PC-3 (cell line): ENCODE measurements at regions not wholly inside any gene's neighbourhood (a gene's known extent, or its start where the extent isn't known, plus 50 kb on each side); places are given as distances from the start of the nearest gene placed in this dataset.

Source experiments
- ATAC-seq: fragments of 200-7000 bp; cut with Tn5 transposase; 2 replicates; pipeline ENCODE4 v1.9.1; 2020; ENCODE audit warnings: mild to moderate bottlenecking, moderate library complexity
- BruUV-seq: library from RNA; stranded (reverse); fragments of 400-500 nt; replicated peaks from 2 replicates; lab custom pipeline; 2021; lab: Mats Ljungman, UMichigan
- CTCF ChIA-PET: fragments of 300-600 bp; sonication (Branson Sonifier 250); formaldehyde crosslinking; loops from one replicate; lab custom pipeline; 2022; ENCODE audit warnings: antibody characterized with exemption; lab: Charles Lee
- POLR2A ChIA-PET: fragments of 300-600 bp; sonication (Branson Sonifier 250); formaldehyde crosslinking; loops from one replicate; lab custom pipeline; 2022; ENCODE audit warnings: antibody characterized with exemption; ENCODE audit not compliant: unreplicated experiment; lab: Charles Lee
- DNase-seq: peaks from one replicate; pipeline ENCODE4 v3.0.0-alpha.2; 2015
- H2AFZ ChIP-seq: fragments of 300-600 bp; sonication (generic); 2 replicates; pipeline ENCODE4 v1.6.0; 2016; ENCODE audit warnings: antibody characterized with exemption, low read length
- H3F3A ChIP-seq: fragments of 300-600 bp; sonication (generic); one replicate; pipeline ENCODE4 v1.6.0; 2017; ENCODE audit warnings: antibody characterized with exemption, low read length, control low read depth, mild to moderate bottlenecking; ENCODE audit not compliant: unreplicated experiment
- H3K27ac ChIP-seq: fragments of 300-600 bp; sonication (generic); 2 replicates; pipeline ENCODE4 v1.5.1; 2016; ENCODE audit warnings: mild to moderate bottlenecking, low read length
- H3K27me3 ChIP-seq: fragments of 300-600 bp; sonication (generic); 2 replicates; pipeline ENCODE4 v1.6.1; 2016; ENCODE audit warnings: low read length, mixed read lengths
- H3K36me3 ChIP-seq: fragments of 300-600 bp; sonication (generic); 2 replicates; pipeline ENCODE4 v1.6.1; 2016; ENCODE audit warnings: low read depth, mixed run types, low read length, mixed read lengths
- H3K4me1 ChIP-seq: fragments of 300-600 bp; sonication (generic); 2 replicates; pipeline ENCODE4 v1.5.1; 2016; ENCODE audit warnings: low read length; ENCODE audit not compliant: insufficient read depth
- H3K4me2 ChIP-seq: fragments of 300-600 bp; sonication (generic); 2 replicates; pipeline ENCODE4 v1.6.0; 2016; ENCODE audit warnings: low read length
- H3K4me3 ChIP-seq: fragments of 300-600 bp; sonication (generic); 2 replicates; pipeline ENCODE4 v1.5.1; 2016; ENCODE audit warnings: mild to moderate bottlenecking, low read length, mixed read lengths
- H3K79me2 ChIP-seq: fragments of 300-600 bp; sonication (generic); 2 replicates; pipeline ENCODE4 v1.6.1; 2017; ENCODE audit warnings: low read length, mixed read lengths
- H3K9ac ChIP-seq: fragments of 300-600 bp; sonication (generic); 2 replicates; pipeline ENCODE4 v1.6.0; 2016; ENCODE audit warnings: mild to moderate bottlenecking, low read length
- H3K9me2 ChIP-seq: fragments of 300-600 bp; sonication (generic); replicated peaks from 2 replicates; pipeline ENCODE4 v1.6.1; 2016; ENCODE audit warnings: mixed run types, low read length, mixed read lengths
- H3K9me3 ChIP-seq: fragments of 300-600 bp; sonication (generic); 2 replicates; pipeline ENCODE4 v1.6.1; 2016; ENCODE audit warnings: low read length, mixed read lengths
- H4K20me1 ChIP-seq: fragments of 300-600 bp; sonication (generic); 2 replicates; pipeline ENCODE4 v1.6.1; 2016; ENCODE audit warnings: low read length, mixed read lengths
- EZH2 ChIP-seq: fragments of 300-600 bp; sonication (generic); IDR thresholded peaks from one replicate; pipeline ENCODE4 v1.6.1; 2017; ENCODE audit warnings: antibody characterized with exemption, mild to moderate bottlenecking, low read length; ENCODE audit not compliant: unreplicated experiment
- EZH2phosphoT487 ChIP-seq: fragments of 300-600 bp; sonication (generic); IDR thresholded peaks from 2 replicates; pipeline ENCODE4 v1.6.1; 2018; ENCODE audit warnings: mild to moderate bottlenecking, antibody characterized with exemption, low read length, borderline replicate concordance
- intact Hi-C: fragments of 100-400 bp; cut with micrococcal nuclease; formaldehyde crosslinking; loops from 2 replicates; pipeline ENCODE4 v1.9.0; 2023
- TF ChIP-seq, protein P1 (sequence below): fragments of 300-600 bp; sonication (generic); conservative IDR thresholded peaks from 2 replicates; pipeline ENCODE4 v1.5.1; 2017; ENCODE audit warnings: antibody characterized with exemption, low read depth, mild to moderate bottlenecking, low read length

DNA sequence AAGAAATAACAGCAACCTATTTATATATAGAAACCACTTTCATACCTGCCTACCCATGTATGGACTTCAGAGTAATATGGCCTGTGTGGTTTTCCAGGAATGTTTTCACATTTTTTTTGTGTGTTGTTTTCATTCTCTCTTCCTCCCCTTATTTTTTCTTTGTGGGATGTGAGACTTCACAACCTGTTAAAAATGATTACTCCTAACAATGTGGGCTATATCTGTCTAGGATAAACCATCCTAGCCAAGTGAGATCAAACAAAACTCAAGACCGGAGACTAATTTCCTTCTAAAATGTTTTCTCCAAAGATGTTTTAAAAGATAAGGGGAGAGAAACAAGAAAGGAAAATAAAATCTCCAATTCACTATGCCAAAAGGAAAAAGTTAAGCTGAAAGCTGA is 106.1 kb upstream of the DIPK2B start:
- TF ChIP-seq, protein P1, sequence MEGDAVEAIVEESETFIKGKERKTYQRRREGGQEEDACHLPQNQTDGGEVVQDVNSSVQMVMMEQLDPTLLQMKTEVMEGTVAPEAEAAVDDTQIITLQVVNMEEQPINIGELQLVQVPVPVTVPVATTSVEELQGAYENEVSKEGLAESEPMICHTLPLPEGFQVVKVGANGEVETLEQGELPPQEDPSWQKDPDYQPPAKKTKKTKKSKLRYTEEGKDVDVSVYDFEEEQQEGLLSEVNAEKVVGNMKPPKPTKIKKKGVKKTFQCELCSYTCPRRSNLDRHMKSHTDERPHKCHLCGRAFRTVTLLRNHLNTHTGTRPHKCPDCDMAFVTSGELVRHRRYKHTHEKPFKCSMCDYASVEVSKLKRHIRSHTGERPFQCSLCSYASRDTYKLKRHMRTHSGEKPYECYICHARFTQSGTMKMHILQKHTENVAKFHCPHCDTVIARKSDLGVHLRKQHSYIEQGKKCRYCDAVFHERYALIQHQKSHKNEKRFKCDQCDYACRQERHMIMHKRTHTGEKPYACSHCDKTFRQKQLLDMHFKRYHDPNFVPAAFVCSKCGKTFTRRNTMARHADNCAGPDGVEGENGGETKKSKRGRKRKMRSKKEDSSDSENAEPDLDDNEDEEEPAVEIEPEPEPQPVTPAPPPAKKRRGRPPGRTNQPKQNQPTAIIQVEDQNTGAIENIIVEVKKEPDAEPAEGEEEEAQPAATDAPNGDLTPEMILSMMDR = no peak
- no peak for TF ChIP-seq EZH2
- TF ChIP-seq EZH2phosphoT487 = no peak
- intact Hi-C loops = no loop called here
- Histone ChIP-seq H3K9me2 (no peaks in the 10 kb centered on the region), H3K79me2 (no peaks in the 10 kb centered on the region), H3K4me1 (no peaks in the 10 kb centered on the region), H3K9ac (no peak overlapping the region), H3K27me3 (no peaks in the 10 kb centered on the region), H3K9me3 (no peaks in the 10 kb centered on the region), H3K4me3 (no peak overlapping the region), H3K36me3 (no peaks in the 10 kb centered on the region), H4K20me1 (no peaks in the 10 kb centered on the region), H3K27ac (no peak overlapping the region), H3K4me2 (no peak overlapping the region), H3F3A (no peaks in the 10 kb centered on the region), H2AFZ (no peak overlapping the region)
- ATAC-seq (no peak), DNase-seq (no peak)
- ChIA-PET CTCF (no interaction called here), POLR2A (no interaction called here)
- no TSS peak for BruUV-seq

DNA sequence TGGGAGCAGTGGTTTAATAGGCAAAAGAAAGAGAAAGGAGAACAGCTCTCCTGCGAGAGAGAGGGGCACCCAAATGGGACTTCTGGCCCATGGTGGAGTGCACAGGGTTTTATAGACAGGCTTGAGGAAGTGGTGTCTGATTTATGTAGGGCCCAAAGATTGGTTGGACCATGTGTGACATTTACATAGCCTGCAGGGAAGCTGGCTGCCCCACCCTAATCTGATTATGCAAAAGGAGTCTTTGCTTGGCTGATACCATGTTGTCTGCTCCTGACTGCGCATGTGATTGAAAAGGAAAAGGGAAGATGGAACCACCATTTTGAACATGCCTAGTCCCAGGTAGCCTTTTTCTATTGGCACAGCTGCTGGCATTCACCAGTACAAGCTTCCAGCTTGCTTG is 100.0 kb upstream of the DIPK2B start:
- H3K36me3 ChIP-seq = no peaks in the 10 kb centered on the region
- intact Hi-C loops = no loop called here
- BruUV-seq = no TSS peak

More for the DNA sequence above, 100.0 kb upstream of the DIPK2B start:
- Histone ChIP-seq H3K79me2 (no peaks in the 10 kb centered on the region), H3K4me1 (peaks cover 6% of the 10 kb centered on the region), H3K4me2 (no peak overlapping the region), H4K20me1 (no peaks in the 10 kb centered on the region), H3K27me3 (no peaks in the 10 kb centered on the region), H3K27ac (no peak overlapping the region), H3K9ac (no peak overlapping the region), H3K4me3 (no peak overlapping the region), H3K9me3 (no peaks in the 10 kb centered on the region), H2AFZ (no peak overlapping the region), H3K9me2 (no peaks in the 10 kb centered on the region), H3F3A (no peaks in the 10 kb centered on the region)
- ChIA-PET CTCF (interaction anchor here (0.6 kb wide), 1 partner anchor 114 kb away, joined by 3 read pairs; no protein-coding TSS in a partner anchor), POLR2A (no interaction called here)
- no peak for DNase-seq
- TF ChIP-seq EZH2 = no peak
- TF ChIP-seq EZH2phosphoT487 = no peak
- TF ChIP-seq, protein P1 = no peak
- no peak for ATAC-seq
